ENCODE measurements at regions not wholly inside any gene's neighbourhood (a gene's known extent, or its start where the extent isn't known, plus 50 kb on each side); places are given as distances from the start of the nearest gene placed in this dataset.
"Not testable (repeated sequence)": the region's sequence is repeated elsewhere in the genome, so short reads cannot be mapped to it uniquely, and the experiment has no call there.

GRCh38 chr16:87048730-87049115, 268.5 kb downstream of the C16orf95 start:
- DNase-seq (ENCODE audit: low read depth), result no peak

DNA sequence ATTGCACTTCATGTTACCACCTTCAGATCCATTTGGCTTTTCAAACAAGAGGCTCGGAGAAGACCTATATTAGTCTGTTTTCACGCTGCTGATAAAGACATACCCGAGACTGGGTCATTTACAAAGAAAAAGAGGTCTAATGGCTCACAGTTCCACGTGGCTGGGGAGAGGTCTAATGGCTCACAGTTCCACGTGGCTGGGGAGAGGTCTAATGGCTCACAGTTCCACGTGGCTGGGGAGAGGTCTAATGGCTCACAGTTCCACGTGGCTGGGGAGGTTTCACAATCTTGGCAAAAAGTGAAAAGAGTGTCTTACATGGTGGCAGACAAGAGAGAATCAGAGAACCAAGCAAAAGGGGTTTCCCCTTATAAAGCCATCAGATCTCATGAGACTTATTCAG, 268.0 kb downstream of the C16orf95 start:
- DNase-seq (ENCODE audit: low read depth), result not testable (repeated sequence)

DNA sequence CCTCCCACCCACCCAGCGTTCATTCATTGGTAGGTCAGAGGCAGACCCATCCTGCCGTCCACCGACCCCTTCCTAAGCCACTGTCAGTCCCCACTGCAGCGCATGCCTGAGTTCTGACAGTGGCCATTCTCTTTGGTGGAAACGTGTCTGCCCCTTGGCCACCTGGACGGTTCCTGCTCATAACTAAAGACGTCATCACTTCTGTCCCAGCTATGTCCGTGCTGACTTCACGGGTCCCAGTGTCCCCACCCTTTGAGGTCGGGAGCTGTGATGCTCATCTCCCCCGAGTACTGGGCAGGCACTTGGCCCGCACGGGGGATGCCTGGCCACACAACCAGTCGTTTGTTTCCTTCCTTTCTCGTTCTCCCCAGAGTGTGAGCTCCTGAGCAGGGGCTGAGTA, 267.1 kb downstream of the C16orf95 start:
- no peak for DNase-seq (ENCODE audit: low read depth)

GRCh38 chr16:87051526-87052320, 265.5 kb downstream of the C16orf95 start:
- no peak for DNase-seq (ENCODE audit: low read depth)

- DNase-seq (ENCODE audit: low read depth), result no peak
These were observed 264.7 kb downstream of the C16orf95 start for GRCh38 chr16:87052506-87052905.

GRCh38 chr16:87053016-87053982, 263.9 kb downstream of the C16orf95 start:
- no peak for DNase-seq (ENCODE audit: low read depth)

GRCh38 chr16:87054154-87054553, 263.0 kb downstream of the C16orf95 start:
- DNase-seq (ENCODE audit: low read depth), result no peak

GRCh38 chr16:87054856-87055255, 262.3 kb downstream of the C16orf95 start:
- no peak for DNase-seq (ENCODE audit: low read depth)

- DNase-seq (ENCODE audit: low read depth), result peak; percentile 30
These were observed 261.1 kb downstream of the C16orf95 start for GRCh38 chr16:87056083-87056482.

- no peak for DNase-seq (ENCODE audit: low read depth)
These were observed 260.6 kb downstream of the C16orf95 start for GRCh38 chr16:87056551-87056950.

DNA sequence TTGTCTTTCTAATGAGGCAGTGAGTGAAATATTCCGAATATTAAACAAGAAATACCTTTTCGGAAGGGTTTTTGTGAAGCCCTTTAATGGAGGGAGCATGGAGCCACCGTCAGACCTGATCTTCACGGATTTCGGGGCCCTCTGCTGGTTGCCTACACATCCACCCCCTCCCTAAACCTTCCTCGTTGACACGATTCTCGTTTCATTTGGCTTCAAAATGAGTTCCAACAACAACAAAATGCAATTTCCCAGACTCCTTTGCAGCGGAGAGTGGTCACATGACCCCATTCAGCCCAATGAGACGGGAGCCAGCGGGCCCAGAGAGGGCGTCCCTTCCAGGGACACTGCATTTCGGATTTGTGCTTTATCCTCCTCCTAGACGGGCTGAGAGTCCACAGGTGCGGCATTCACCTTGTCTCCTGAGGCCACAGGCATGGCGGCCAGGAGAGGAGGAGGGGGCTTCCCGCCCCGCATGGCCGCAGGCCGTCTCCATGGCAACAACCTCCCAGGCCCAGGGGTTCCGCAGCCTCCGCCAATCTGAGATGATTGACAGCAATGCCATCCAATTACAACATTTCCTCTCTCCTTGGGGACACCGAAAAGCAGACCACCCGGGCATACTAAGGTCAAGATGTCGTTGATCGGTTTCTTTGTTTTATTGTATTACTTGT, 259.8 kb downstream of the C16orf95 start:
- DNase-seq (ENCODE audit: low read depth), result no peak

- DNase-seq (ENCODE audit: low read depth), result no peak
These were observed 259.1 kb downstream of the C16orf95 start for GRCh38 chr16:87057951-87058560.

- DNase-seq (ENCODE audit: low read depth), result no peak
These were observed 258.4 kb downstream of the C16orf95 start for GRCh38 chr16:87058728-87059250.

DNA sequence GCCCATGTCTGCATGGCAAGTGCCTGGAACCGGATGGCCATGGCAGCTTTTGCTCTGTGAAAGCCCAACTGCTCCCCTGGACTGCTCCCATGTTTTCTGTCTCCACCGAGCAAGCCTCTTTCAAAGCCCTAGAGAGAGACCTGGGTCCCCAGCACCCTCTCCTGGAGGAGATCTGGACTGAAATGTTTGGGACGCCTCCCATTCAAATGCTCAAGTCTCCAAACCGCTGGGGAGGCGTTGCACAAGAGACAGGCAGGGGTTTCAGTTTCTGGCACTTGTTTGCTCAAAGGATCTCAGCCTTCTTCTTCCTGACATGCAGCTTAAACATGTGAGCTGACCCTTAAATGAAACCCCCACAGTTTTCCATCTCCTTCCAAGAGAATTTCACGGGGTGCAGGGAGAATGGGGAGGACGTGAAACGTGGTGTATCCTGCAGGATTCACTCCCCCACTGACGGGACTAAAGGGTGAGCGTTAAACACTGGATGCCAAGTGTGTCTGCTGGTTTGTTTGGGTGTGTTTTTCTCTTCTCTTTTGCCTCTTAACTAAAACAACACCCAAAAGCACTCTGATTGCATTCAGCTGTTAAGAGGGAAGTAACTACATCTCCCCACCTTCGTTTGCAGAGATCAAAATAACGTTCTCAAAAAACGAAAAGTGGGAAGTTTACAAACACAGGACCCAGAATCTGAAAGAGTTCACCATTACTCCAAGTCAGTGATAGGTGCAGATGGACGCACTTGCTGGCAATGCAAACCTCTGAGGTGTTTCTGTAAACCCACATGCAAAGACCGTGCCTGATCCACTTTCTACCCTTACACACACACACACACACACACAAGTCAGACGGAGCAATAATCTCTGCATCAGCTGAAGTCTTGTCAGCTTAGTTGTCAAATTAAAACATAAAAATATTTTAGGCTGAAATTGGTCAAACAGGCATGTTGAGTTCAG, 256.9 kb downstream of the C16orf95 start:
- peak; percentile 71 for DNase-seq (ENCODE audit: low read depth)

DNA sequence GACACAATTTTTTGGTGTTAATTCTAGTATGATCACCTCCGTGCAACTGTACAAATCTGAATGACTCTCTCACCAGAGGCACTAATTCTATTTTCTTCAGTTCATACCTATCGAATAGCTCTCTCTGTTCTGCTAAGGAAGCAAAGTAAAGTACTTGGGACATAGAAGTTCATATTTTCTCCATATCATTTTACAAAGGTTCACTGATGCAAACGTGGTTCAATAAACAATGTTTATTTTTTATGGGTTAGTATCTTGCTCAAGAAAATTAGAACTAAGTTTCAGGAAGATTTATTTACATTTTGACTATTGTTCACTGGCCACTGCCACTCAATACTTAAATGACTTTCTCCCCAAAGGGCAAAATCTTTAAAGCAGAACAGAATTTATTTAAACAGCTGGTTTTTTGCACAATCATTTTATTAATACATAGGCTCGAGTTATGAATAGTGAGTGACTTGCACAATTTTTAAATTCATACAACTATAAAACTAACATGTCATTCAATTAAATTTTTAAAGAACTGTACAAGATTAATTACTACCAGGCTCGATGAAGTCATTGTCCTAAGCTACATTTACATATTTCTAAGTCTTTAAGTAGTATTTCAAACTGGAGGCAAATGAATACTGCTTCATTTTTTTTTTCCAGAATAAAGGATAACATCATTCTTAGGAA, 255.8 kb downstream of the C16orf95 start:
- DNase-seq (ENCODE audit: low read depth), result no peak

GRCh38 chr16:87062569-87063442, 254.4 kb downstream of the C16orf95 start:
- peak; percentile 65 for DNase-seq (ENCODE audit: low read depth)

DNA sequence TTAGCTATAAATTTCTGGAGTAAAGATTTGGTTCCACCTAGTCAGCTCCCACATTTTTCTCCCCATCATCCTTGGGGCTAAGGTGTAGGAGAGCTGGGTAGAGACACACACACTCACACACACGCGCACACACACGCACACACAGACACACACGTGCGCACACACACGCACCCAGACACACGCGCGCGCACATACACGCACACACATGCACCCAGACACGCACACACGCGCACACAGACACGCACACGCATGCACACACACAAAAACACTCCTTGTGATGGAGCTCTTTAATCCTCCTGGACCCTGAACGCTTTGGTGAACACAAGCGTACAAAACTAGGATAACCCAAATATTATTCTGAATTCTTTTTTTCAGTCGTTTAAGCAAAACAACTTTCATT, 253.6 kb downstream of the C16orf95 start:
- no peak for DNase-seq (ENCODE audit: low read depth)

GRCh38 chr16:87064731-87065445, 252.3 kb downstream of the C16orf95 start:
- no peak for DNase-seq (ENCODE audit: low read depth)

Measured in M059J (cell line).